HL-60 (cell line): ENCODE measurements at regions not wholly inside any gene's neighbourhood (a gene's known extent, or its start where the extent isn't known, plus 50 kb on each side); places are given as distances from the start of the nearest gene placed in this dataset.

Experiments used
- DNase-seq, 2 experiments: peaks; one replicate each; pipeline ENCODE4 v3.0.0-alpha.2; 2010 to 2020; ENCODE audit warnings: low read depth in 1 of 2, low spot score in 1 of 2
- H3K27ac ChIP-seq: fragments of 250-450 bp; sonication (Bioruptor Pico); replicated peaks from 2 replicates; pipeline ENCODE4 v1.5.1; 2020; ENCODE audit warnings: mild to moderate bottlenecking, moderate library complexity
- H3K27me3 ChIP-seq: fragments of 250-450 bp; sonication (Bioruptor Pico); 2 replicates; pipeline ENCODE4 v1.5.1; 2021; ENCODE audit warnings: mild to moderate bottlenecking, moderate library complexity; ENCODE audit not compliant: insufficient read depth, poor library complexity, severe bottlenecking
- H3K4me3 ChIP-seq: replicated peaks from 2 replicates; pipeline ENCODE4 v1.5.1; 2011; ENCODE audit warnings: mild to moderate bottlenecking, control low read depth, low read length; ENCODE audit not compliant: insufficient read depth
- CTCF ChIP-seq: IDR thresholded peaks from one replicate; pipeline ENCODE4 v1.5.1; 2011; ENCODE audit warnings: low read length, control low read depth, inconsistent platforms; ENCODE audit not compliant: insufficient read depth
- GABPA ChIP-seq: IDR thresholded peaks from 2 replicates; pipeline ENCODE4 v1.6.1; 2012; ENCODE audit warnings: low read depth
- POLR2AphosphoS5 ChIP-seq: IDR thresholded peaks from 2 replicates; pipeline ENCODE4 v1.6.1; 2012; ENCODE audit warnings: low read depth
- REST ChIP-seq: IDR thresholded peaks from 2 replicates; pipeline ENCODE4 v1.6.1; 2012; ENCODE audit warnings: low read depth; ENCODE audit not compliant: insufficient replicate concordance
- SPI1 ChIP-seq: IDR thresholded peaks from 2 replicates; pipeline ENCODE4 v1.6.1; 2012; ENCODE audit warnings: low read depth, mild to moderate bottlenecking, borderline replicate concordance

GRCh38 chr7:126361183-126361582 is 891.6 kb downstream of the GRM8 start:
- no peaks in the 10 kb centered on the region for H3K27me3 ChIP-seq
- no peak for TF ChIP-seq CTCF
- no peak for TF ChIP-seq REST
- TF ChIP-seq POLR2AphosphoS5, result no peak
- TF ChIP-seq GABPA, result no peak
- no peak for TF ChIP-seq SPI1
- no peak for DNase-seq
- no peak overlapping the region for H3K4me3 ChIP-seq
- no peak overlapping the region for H3K27ac ChIP-seq

GRCh38 chr7:126339813-126340212 is 912.9 kb downstream of the GRM8 start:
- no peak for TF ChIP-seq SPI1
- no peak for TF ChIP-seq POLR2AphosphoS5
- TF ChIP-seq GABPA, result no peak
- Histone ChIP-seq H3K27ac (no peak overlapping the region), H3K27me3 (no peaks in the 10 kb centered on the region), H3K4me3 (no peak overlapping the region)
- no peak for DNase-seq

- Histone ChIP-seq H3K27me3 (no peaks in the 10 kb centered on the region), H3K27ac (no peak overlapping the region), H3K4me3 (no peak overlapping the region)
- no peak for DNase-seq
- TF ChIP-seq GABPA (no peak), POLR2AphosphoS5 (no peak), REST (no peak), SPI1 (no peak), CTCF (no peak)
Measured at GRCh38 chr7:126305671-126306070, 947.1 kb downstream of the GRM8 start.

- TF ChIP-seq REST (no peak), GABPA (no peak), POLR2AphosphoS5 (no peak), SPI1 (no peak), CTCF (no peak)
- H3K27me3 ChIP-seq, result no peaks in the 10 kb centered on the region
- H3K4me3 ChIP-seq, result no peak overlapping the region
- no peak for DNase-seq
- no peak overlapping the region for H3K27ac ChIP-seq
Measured at GRCh38 chr7:126303926-126304325, 948.8 kb downstream of the GRM8 start.
